Activated CD4-positive, alpha-beta T cell treated with anti-CD3 and anti-CD28 coated beads, Interleukin-2, amount 10 ng/mL, durations not matched to agents 24 days and 14 days (primary cell): ENCODE measurements at regions not wholly inside any gene's neighbourhood (a gene's known extent, or its start where the extent isn't known, plus 50 kb on each side); places are given as distances from the start of the nearest gene placed in this dataset.

Experiments
- DNase-seq: peaks from one replicate; pipeline ENCODE4 v3.0.0; 2022
- H3K27ac Mint-ChIP-seq: one replicate; pipeline ENCODE4 v1.8.0; 2022; ENCODE audit warnings: mild to moderate bottlenecking, mixed read lengths
- H3K27me3 Mint-ChIP-seq: one replicate; pipeline ENCODE4 v1.8.0; 2022; ENCODE audit warnings: mixed read lengths
- H3K36me3 Mint-ChIP-seq: one replicate; pipeline ENCODE4 v1.8.0; 2022; ENCODE audit warnings: low read depth, mild to moderate bottlenecking, mixed read lengths
- H3K4me1 Mint-ChIP-seq: one replicate; pipeline ENCODE4 v1.8.0; 2021; ENCODE audit warnings: mixed read lengths
- H3K4me3 Mint-ChIP-seq: one replicate; pipeline ENCODE4 v1.8.0; 2022; ENCODE audit warnings: mild to moderate bottlenecking, moderate library complexity, mixed read lengths
- H3K9me3 Mint-ChIP-seq: one replicate; pipeline ENCODE4 v1.8.0; 2021; ENCODE audit warnings: mixed read lengths
- intact Hi-C: fragments of 100-400 bp; cut with micrococcal nuclease; formaldehyde crosslinking; loops from one replicate; pipeline ENCODE4 v1.15.1; 2023

DNA sequence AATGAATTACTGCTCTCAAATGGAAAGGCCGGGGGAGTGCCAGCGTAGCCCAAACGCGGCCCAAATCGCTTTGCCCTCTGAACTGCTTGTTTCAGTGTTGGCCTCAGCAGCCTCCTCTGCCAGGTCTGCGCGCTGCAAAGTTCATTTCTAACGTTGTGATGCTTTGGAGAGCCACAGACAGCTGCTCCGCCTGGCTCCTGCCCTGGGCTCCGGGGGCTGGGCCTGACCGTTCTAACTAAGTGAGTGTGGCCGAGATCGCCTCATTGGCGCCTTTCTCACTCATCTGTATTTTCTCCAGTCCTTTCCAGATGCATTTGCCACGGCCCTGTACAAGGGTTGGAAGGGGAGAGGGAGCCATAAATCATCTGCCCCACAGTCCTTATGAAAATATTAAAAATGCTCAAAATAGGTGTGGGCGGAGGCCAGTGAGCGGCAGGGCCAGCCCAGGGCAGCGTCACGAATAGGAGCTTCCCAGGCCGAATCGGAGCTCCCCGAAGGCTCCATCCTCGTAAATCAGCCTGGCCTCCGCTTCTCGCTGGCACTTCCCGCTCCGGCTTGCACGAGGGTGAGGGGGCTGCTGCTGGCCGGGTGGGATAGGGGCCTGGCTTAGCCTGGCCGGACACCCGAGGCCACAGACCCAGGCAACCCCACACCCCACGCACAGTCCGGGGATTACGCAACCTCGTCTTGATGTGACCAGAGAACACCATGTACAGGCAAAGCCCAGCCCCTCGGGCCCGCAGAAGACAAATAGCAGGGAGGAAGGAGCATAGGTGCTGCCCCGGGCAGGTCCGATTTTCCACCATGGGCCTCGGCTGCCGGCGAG, 196.6 kb upstream of the DIO3 start:
- H3K27me3 Mint-ChIP-seq = no peaks in the 10 kb centered on the region
- H3K4me3 Mint-ChIP-seq = no peak overlapping the region
- H3K4me1 Mint-ChIP-seq = no peaks in the 10 kb centered on the region
- peak; percentile 47 for DNase-seq
- no peaks in the 10 kb centered on the region for H3K36me3 Mint-ChIP-seq
- intact Hi-C loops = no loop called here
- no peaks in the 10 kb centered on the region for H3K9me3 Mint-ChIP-seq
- H3K27ac Mint-ChIP-seq = no peak overlapping the region

DNA sequence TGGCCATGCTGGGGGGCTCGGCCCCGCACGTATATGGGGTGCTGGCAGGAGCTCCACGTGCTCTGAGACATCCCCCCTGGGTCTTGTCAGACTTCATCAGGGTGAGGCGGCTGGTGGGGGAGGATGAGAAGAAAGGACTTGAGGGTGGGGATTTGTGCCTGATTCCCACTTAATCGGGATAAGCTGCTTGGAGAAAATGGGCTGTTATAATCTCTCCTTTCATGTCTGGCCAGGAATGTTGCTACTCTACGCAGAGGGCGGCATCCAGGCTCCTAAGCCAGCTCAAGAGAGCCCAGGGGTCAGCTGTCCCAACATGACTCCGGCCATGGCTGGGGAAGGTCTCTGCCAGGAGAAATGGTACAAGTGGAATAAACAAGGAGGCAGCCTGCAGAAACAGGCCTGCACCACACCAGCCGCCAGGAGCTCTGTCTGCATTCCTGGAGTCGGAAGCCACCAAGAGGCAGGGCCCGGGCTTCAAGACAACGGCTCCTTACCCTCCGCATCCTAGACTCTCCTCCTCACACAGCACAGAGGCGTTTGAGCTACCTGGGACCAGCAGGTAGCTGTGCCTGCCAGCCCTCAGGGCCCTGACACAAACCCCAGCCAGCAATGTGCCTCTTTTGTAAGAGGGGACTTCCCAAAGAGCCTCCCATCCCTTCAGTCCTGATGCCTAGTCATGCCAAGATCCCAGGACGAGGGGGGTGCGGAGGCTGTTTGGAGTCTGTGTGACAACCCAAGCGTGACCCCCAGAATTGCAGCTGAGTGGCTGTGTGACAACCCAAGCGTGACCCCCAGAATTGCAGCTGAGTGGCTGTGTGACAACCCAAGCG, 195.8 kb upstream of the DIO3 start:
- no peak overlapping the region for H3K27ac Mint-ChIP-seq
- peak; percentile 29 for DNase-seq
- H3K4me3 Mint-ChIP-seq = no peak overlapping the region
- H3K9me3 Mint-ChIP-seq = no peaks in the 10 kb centered on the region
- H3K27me3 Mint-ChIP-seq = no peaks in the 10 kb centered on the region
- intact Hi-C loops = no loop called here
- no peaks in the 10 kb centered on the region for H3K4me1 Mint-ChIP-seq
- H3K36me3 Mint-ChIP-seq = no peaks in the 10 kb centered on the region

DNA sequence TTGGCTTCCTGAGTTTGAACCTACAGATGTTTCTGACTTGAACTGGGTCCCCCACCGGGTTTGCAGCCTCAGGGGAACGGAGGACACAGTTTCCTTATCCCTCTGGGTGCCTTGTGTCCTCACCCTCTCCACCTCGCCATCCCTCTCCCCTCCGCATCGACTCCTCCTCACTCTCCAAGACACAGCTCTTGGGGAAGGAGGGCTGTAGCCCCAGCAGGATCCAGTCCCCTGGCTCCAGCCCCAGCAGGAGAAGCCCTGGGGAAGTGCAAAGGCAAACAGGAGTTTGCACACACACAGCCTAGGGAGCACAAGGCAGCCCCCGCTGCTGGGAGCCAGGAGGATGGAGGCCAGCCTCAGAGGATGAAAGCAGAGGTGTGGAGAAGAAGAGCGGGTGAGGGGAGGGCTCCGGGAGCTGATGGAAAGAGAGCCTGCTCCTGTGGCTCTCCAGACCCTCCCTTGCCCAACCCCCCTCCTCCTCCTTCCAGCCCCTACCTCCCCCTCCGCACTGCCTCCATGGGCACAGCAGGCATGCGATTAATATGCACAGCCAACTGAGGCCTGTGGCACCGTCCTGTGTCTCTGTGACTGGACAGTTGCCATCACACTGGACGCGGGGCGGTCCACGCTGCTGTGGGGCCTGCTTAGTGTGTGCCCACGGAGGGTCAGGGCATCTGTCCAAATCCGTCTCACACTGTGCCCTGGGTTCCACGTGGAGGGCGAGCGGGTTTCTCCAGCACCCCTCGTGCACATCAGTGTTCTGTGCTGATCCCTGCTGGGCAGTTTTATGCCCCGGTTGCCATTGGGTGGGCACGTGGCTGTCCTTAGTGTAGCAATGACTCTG, 193.7 kb upstream of the DIO3 start:
- H3K36me3 Mint-ChIP-seq = no peaks in the 10 kb centered on the region
- DNase-seq = peak; percentile 45
- no peaks in the 10 kb centered on the region for H3K9me3 Mint-ChIP-seq
- H3K27me3 Mint-ChIP-seq = no peaks in the 10 kb centered on the region
- H3K27ac Mint-ChIP-seq = no peak overlapping the region
- H3K4me3 Mint-ChIP-seq = no peak overlapping the region
- H3K4me1 Mint-ChIP-seq = no peaks in the 10 kb centered on the region
- intact Hi-C loops = no loop called here

DNA sequence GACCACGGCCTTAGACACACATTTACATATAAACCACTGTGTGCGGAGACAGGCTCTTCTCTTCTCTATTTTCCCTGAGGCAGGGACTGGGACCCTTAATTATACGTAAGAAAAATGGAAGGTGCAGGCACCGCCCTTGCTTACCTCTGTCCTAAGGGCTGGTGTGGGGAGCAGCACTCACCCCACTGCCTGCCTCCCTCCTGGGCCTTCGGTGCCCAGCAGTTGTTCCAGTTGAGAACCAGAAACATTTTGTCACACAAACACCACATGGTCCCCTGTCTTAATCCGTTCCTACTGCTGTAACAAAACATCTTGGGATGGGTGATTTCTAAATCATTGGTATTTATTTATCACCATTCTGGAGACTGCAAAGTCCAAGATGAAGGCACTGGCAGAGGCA, 192.7 kb upstream of the DIO3 start:
- no peak for DNase-seq
- H3K36me3 Mint-ChIP-seq = no peaks in the 10 kb centered on the region
- H3K4me1 Mint-ChIP-seq = no peaks in the 10 kb centered on the region
- no peak overlapping the region for H3K4me3 Mint-ChIP-seq
- no peaks in the 10 kb centered on the region for H3K9me3 Mint-ChIP-seq
- no peaks in the 10 kb centered on the region for H3K27me3 Mint-ChIP-seq
- intact Hi-C loops = no loop called here
- H3K27ac Mint-ChIP-seq = no peak overlapping the region

DNA sequence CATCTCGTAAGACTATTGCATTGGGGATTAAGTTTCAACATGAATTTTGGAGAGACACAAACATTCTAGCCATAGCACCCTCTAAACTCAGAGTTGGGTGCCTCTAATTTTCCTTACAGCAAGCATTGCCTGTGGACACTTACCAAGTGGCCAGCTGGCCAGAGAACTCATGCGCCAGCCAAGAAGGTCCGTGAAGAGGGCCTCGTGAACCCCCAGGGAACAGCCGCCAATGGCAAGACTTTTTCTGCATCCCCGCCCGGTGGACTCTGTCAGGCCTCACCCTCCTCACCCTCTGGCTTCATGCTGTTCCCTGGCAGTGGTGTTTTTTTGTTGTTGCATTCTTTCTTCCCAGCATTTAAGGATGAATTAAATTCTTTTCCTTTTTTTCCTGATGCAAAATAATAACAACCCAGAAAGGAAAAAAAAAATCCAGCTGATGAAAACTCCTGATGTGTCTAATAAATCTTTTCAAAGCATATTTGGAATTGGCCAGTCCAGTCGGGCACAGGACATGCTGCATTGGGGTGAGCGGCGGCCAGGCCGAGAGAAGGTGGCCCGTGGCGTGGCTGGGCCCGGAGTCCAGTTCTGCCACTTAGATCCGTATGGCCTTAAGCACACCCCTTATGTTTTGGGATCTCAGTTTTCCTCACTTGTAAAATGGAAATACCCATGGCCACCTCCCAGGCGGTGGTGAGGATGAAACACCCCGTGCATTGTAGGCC, 191.9 kb upstream of the DIO3 start:
- H3K4me1 Mint-ChIP-seq = no peaks in the 10 kb centered on the region
- H3K4me3 Mint-ChIP-seq = no peak overlapping the region
- H3K27me3 Mint-ChIP-seq = no peaks in the 10 kb centered on the region
- H3K36me3 Mint-ChIP-seq = no peaks in the 10 kb centered on the region
- no peaks in the 10 kb centered on the region for H3K9me3 Mint-ChIP-seq
- no peak overlapping the region for H3K27ac Mint-ChIP-seq
- intact Hi-C loops = no loop called here
- DNase-seq = peak; percentile 41

DNA sequence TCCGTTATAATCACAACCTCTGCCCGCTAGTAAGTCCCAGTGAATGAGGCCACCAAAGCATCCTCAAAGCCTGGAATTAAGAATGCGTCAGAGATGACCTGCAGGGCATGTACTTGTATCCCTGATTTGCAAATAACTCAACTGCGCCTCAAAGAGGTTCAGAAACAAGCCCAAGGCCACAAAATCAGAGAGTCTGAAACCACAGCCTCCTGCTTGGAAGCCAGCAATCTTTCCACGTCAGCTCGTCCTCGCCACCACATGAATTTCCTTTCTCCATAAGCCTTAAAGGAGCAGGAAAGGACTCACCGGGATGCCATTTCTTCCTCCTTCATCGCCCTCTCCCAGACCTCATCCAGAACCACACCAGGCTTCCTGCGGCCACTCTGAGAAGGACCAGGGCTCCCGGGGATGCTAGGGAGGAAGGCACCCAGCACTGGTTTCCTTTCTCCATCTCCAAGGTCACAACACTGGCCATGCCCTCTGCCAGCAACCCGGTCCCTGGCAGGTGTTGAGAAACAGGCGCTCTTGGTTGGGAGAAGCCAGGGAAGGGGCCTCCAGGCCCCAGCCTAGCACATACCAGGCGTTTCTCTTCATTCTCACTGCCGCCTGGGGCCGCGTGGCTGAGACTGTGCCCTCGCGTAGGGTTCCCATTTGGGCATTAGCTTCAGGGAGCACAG, 191.2 kb upstream of the DIO3 start:
- peak; percentile 33 for DNase-seq
- Mint-ChIP-seq H3K4me1 (no peaks in the 10 kb centered on the region), H3K27ac (no peak overlapping the region), H3K9me3 (no peaks in the 10 kb centered on the region), H3K4me3 (no peak overlapping the region), H3K36me3 (no peaks in the 10 kb centered on the region), H3K27me3 (no peaks in the 10 kb centered on the region)
- intact Hi-C loops = no loop called here

DNA sequence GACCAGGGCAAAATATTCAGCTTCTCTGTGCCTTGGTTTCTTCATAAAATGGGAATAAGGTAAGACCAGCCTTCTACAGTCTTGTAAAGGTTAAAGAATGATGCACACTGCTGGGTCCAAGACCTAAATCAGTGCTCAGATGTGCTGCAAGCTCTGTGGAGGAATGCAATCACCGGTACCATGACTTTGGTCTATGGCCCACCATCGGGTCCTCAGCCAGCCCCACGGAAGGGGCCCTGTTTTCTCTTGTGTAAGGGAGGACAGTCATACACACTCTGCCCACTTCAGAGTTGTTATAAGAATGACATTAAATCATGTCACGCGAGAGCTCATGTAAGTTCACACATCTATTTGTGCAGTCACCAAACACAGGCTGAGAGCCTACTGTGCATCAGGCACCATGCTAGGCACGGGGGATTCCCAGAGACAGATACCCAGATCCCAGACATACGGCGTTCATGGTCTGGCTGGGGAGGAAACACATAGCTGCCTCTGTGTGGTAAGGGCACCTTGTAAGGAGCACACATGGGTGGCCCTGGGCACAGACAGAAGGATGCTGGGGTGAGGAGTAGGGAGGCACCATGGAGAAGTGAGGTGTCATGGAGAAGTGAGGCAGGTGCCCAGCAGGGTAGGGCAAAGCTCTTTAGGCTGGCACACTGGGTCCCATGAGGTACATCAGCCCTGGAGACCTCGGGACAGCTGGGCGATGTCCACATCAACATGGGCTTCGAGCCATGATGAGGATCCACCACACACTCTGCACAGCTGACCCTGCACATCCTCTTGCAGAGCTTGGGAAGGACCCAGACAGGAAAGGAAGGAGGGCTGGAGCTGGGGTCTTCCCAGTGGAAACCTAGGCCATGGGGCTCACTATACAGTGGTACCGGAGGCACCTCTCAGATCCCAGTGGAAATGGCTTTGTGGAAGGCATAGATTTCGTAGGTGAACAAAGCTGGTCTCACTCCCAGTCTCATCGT, 190.4 kb upstream of the DIO3 start:
- H3K4me3 Mint-ChIP-seq = no peak overlapping the region
- peak; percentile 35 for DNase-seq
- intact Hi-C loops = no loop called here
- H3K36me3 Mint-ChIP-seq = no peaks in the 10 kb centered on the region
- no peaks in the 10 kb centered on the region for H3K9me3 Mint-ChIP-seq
- H3K27me3 Mint-ChIP-seq = no peaks in the 10 kb centered on the region
- no peaks in the 10 kb centered on the region for H3K4me1 Mint-ChIP-seq
- no peak overlapping the region for H3K27ac Mint-ChIP-seq

DNA sequence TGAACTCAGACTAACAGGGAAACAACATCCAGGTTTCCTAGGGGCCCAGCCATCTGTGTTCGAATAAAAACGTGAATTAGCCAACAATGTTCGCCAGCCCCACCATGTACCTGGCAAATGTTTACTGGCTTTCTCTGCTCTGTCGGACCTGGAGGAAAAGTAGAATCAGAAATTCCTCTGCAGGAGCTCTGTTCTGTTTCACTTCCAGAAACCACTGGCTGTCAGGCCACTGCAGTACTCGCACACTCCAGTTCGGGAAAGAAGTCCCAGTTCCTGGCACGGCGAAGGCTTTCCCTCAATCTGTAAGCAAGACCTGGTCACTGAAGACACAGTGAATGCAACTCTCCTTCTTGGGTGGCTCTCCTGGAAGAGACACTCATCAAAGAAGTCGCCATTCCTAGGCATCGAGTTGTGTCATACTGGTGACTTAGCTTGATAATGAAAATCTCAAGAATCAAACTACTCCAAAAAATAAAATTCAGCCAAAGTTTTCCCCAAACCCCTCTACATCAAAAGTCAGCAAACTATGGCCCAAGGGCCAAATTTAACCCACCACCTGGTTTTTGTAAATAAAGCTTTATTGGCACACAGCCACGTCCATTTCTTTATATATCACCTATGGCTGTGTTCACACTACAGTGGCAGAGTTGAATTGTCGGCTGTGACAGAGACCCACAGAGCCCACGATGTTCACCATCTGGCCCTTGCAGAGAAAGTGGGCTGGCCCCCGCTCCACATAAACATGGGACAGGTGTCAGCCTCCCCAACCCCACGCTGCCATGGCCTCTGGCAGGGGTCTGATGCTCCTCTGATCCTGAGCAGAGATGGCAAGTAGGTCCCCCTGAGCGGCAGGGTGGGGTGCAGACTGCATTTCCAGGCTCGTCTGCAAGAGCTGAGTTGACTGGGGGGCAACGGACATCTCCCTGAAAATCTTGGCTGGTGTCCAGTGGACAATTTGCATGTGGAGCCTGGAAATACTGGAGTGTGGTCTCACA, 189.2 kb upstream of the DIO3 start:
- Mint-ChIP-seq H3K9me3 (no peaks in the 10 kb centered on the region), H3K27ac (no peak overlapping the region), H3K36me3 (no peaks in the 10 kb centered on the region), H3K4me3 (no peak overlapping the region), H3K4me1 (no peaks in the 10 kb centered on the region), H3K27me3 (peaks cover 4% of the 10 kb centered on the region)
- intact Hi-C loops = no loop called here
- peak; percentile 37 for DNase-seq

DNA sequence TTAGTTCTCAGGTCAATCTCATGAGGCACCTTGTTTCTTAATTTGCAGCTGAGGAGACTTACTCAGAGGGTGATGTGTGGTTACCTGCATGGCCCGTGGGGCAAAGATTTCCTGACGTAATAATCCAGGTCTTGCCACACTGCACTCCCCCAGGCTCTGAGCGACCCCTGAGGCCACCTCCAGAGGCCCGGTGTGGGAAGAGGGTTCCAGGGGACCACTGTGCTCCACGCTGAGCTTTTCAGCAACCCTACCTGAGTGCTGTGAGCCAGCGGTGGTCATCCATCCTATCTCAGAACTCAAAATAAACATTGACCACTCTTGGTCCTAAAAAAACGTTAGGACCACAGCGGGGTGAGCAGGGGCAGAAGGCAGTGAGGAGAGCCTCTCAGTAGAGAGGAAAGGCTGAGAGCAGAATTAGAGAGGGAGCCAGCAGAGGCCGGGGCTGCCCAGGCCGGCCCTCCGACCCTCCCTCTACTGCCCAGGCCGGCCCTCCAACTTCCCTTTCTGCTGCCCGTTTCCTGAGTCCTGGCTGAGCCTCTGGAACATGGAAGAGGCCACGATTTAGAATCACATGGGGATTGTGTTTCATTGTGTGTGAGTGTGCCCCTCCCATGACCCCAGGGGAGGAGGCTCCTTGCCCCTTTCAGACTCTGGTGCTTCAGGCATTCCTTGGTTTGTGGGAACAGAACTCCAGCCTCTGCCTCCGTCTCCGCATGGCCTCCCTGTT, 188.2 kb upstream of the DIO3 start:
- H3K9me3 Mint-ChIP-seq = no peaks in the 10 kb centered on the region
- no peaks in the 10 kb centered on the region for H3K36me3 Mint-ChIP-seq
- intact Hi-C loops = no loop called here
- H3K4me3 Mint-ChIP-seq = no peak overlapping the region
- H3K4me1 Mint-ChIP-seq = no peaks in the 10 kb centered on the region
- H3K27me3 Mint-ChIP-seq = peaks cover 8% of the 10 kb centered on the region
- no peak overlapping the region for H3K27ac Mint-ChIP-seq
- DNase-seq = peak; percentile 43

DNA sequence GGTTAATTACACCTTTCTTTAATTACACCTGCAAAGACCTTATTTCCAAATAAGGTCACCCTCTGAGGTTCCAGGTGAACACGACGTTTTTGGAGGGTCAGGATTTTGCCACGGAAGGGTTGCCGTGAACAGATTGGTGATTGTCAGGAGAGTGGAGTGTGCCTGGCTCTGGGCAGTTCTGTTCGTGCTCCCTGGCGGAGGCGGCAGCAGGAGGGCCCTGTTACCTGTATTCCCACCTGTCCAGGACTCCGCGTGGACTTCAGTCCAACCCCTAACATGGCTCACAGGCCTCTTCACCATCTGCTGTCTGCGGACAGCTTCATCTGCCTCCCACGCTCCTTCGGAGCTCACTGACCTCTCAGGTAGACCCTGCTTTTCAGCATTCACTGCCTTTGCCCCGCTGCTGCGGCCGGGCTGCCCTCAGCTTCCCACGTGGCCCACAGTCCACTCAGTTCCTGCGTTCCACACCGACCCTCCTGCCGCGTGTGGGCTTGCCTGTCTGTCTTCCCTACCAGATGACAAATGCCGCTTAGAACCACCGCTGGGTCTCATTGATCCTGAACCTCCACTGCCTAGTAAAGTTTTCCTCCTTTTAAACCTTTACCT, 187.5 kb upstream of the DIO3 start:
- no peak overlapping the region for H3K4me3 Mint-ChIP-seq
- no peaks in the 10 kb centered on the region for H3K9me3 Mint-ChIP-seq
- H3K36me3 Mint-ChIP-seq = no peaks in the 10 kb centered on the region
- peaks cover 9% of the 10 kb centered on the region for H3K27me3 Mint-ChIP-seq
- intact Hi-C loops = no loop called here
- no peak overlapping the region for H3K27ac Mint-ChIP-seq
- H3K4me1 Mint-ChIP-seq = no peaks in the 10 kb centered on the region
- DNase-seq = peak; percentile 39
